WTC11 (cell line): ENCODE measurements at regions not wholly inside any gene's neighbourhood (a gene's known extent, or its start where the extent isn't known, plus 50 kb on each side); places are given as distances from the start of the nearest gene placed in this dataset.
"Not testable (repeated sequence)": the region's sequence is repeated elsewhere in the genome, so short reads cannot be mapped to it uniquely, and the experiment has no call there.

Experiments used
- ATAC-seq: fragments of 200-7000 bp; cut with Tn5 transposase; 2 replicates; pipeline ENCODE4 v1.10.0; 2021; ENCODE audit warnings: mild to moderate bottlenecking, moderate library complexity
- CTCF ChIA-PET: fragments of 300-600 bp; sonication (Branson Sonifier 250); formaldehyde crosslinking; loops from one replicate; lab custom pipeline; 2021; ENCODE audit warnings: antibody characterized with exemption; lab: Charles Lee
- POLR2A ChIA-PET: fragments of 350-600 bp; sonication (Branson Sonifier 250); formaldehyde crosslinking; loops from one replicate; lab custom pipeline; 2021; ENCODE audit warnings: antibody characterized with exemption; lab: Charles Lee
- DNase-seq: peaks from one replicate; pipeline ENCODE4 v3.0.0; 2021; ENCODE audit warnings: low spot score
- H3K27ac Mint-ChIP-seq: 2 replicates; pipeline ENCODE4 v1.8.0; 2021; ENCODE audit warnings: mixed read lengths
- H3K27me3 Mint-ChIP-seq: 2 replicates; pipeline ENCODE4 v1.8.0; 2021; ENCODE audit warnings: low read depth, mild to moderate bottlenecking, moderate library complexity, mixed read lengths
- H3K36me3 Mint-ChIP-seq: 2 replicates; pipeline ENCODE4 v1.8.0; 2021; ENCODE audit warnings: mixed read lengths
- H3K4me1 Mint-ChIP-seq: 2 replicates; pipeline ENCODE4 v1.8.0; 2022; ENCODE audit warnings: mixed read lengths
- H3K4me3 Mint-ChIP-seq: 2 replicates; pipeline ENCODE4 v1.8.0; 2021; ENCODE audit warnings: mild to moderate bottlenecking, moderate library complexity, mixed read lengths
- H3K9me3 Mint-ChIP-seq: 2 replicates; pipeline ENCODE4 v1.8.0; 2021; ENCODE audit warnings: mixed read lengths
- AFF4 ChIP-seq: sonication (generic); formaldehyde crosslinking; IDR thresholded peaks from 2 replicates; pipeline ENCODE4 v1.8.1; 2023; ENCODE audit warnings: mild to moderate bottlenecking, missing genetic modification reagents, borderline replicate concordance
- ATF1 ChIP-seq: sonication (generic); formaldehyde crosslinking; IDR thresholded peaks from 2 replicates; pipeline ENCODE4 v1.8.1; 2023; ENCODE audit warnings: mild to moderate bottlenecking, moderate library complexity, missing genetic modification reagents
- CDX4 ChIP-seq: fragments of 250-450 bp; sonication (Bioruptor Pico); IDR thresholded peaks from 2 replicates; pipeline ENCODE4 v1.9.0; 2021; ENCODE audit warnings: moderate library complexity, mild to moderate bottlenecking, inconsistent platforms, borderline replicate concordance
- CTCF ChIP-seq: fragments of 200-600 bp; IDR thresholded peaks from 2 replicates; pipeline ENCODE4 v1.8.0; 2022; ENCODE audit warnings: antibody characterized with exemption
- E2F4 ChIP-seq: sonication (generic); formaldehyde crosslinking; IDR thresholded peaks from 2 replicates; pipeline ENCODE4 v1.8.1; 2022; ENCODE audit warnings: low read depth, mild to moderate bottlenecking, moderate library complexity, missing genetic modification reagents, borderline replicate concordance
- EMX1 ChIP-seq: fragments of 250-450 bp; sonication (Bioruptor Pico); IDR thresholded peaks from 2 replicates; pipeline ENCODE4 v1.8.0; 2021; ENCODE audit warnings: mild to moderate bottlenecking
- ETV6 ChIP-seq: sonication (generic); formaldehyde crosslinking; IDR thresholded peaks from 2 replicates; pipeline ENCODE4 v1.8.1; 2022; ENCODE audit warnings: mild to moderate bottlenecking, missing genetic modification reagents
- FOXK1 ChIP-seq: sonication (generic); formaldehyde crosslinking; IDR thresholded peaks from 2 replicates; pipeline ENCODE4 v1.8.0; 2022; ENCODE audit warnings: mild to moderate bottlenecking, moderate library complexity, missing genetic modification reagents
- FOXP4 ChIP-seq: sonication (generic); formaldehyde crosslinking; IDR thresholded peaks from 2 replicates; pipeline ENCODE4 v1.8.0; 2022; ENCODE audit warnings: mild to moderate bottlenecking, missing genetic modification reagents
- HMGA2 ChIP-seq: fragments of 250-450 bp; sonication (Bioruptor Pico); IDR thresholded peaks from 2 replicates; pipeline ENCODE4 v1.4.0; 2021; ENCODE audit warnings: mild to moderate bottlenecking, moderate library complexity
- KAT7 ChIP-seq: sonication (generic); formaldehyde crosslinking; IDR thresholded peaks from 2 replicates; pipeline ENCODE4 v1.8.1; 2023; ENCODE audit warnings: missing genetic modification reagents, mild to moderate bottlenecking, borderline replicate concordance
- MLX ChIP-seq: sonication (generic); formaldehyde crosslinking; IDR thresholded peaks from 2 replicates; pipeline ENCODE4 v1.8.1; 2023; ENCODE audit warnings: mild to moderate bottlenecking, missing genetic modification reagents, moderate library complexity
- NFATC4 ChIP-seq: fragments of 250-450 bp; sonication (Bioruptor Pico); IDR thresholded peaks from 2 replicates; pipeline ENCODE4 v1.9.0; 2021; ENCODE audit warnings: mild to moderate bottlenecking
- NFE2L1 ChIP-seq: sonication (generic); formaldehyde crosslinking; IDR thresholded peaks from 2 replicates; pipeline ENCODE4 v1.8.1; 2023; ENCODE audit warnings: missing genetic modification reagents
- NR3C1 ChIP-seq: sonication (generic); formaldehyde crosslinking; conservative IDR thresholded peaks from 2 replicates; pipeline ENCODE4 v1.8.1; 2023; ENCODE audit warnings: low read depth, mild to moderate bottlenecking, missing genetic modification reagents
- SOX15 ChIP-seq: fragments of 250-450 bp; sonication (Bioruptor Pico); IDR thresholded peaks from 2 replicates; pipeline ENCODE4 v1.9.0; 2021; ENCODE audit warnings: mild to moderate bottlenecking
- SP1 ChIP-seq: sonication (generic); formaldehyde crosslinking; conservative IDR thresholded peaks from 2 replicates; pipeline ENCODE4 v1.8.1; 2022; ENCODE audit warnings: missing genetic modification reagents
- ZNF121 ChIP-seq: sonication (generic); formaldehyde crosslinking; IDR thresholded peaks from 2 replicates; pipeline ENCODE4 v1.8.0; 2023; ENCODE audit warnings: missing genetic modification reagents

GRCh38 chr1:94757931-94758330 is 62.2 kb upstream of the SLC44A3 start (continued):
- no peak for TF ChIP-seq AFF4
- no peak for TF ChIP-seq NFATC4 (CRISPR knock-in tag)

GRCh38 chr1:94755675-94756074 is 64.5 kb upstream of the SLC44A3 start:
- ChIA-PET CTCF (interaction anchor here (0.9 kb wide), 1 partner anchor 65 kb away, joined by 5 read pairs; no protein-coding TSS in a partner anchor), POLR2A (no interaction called here)
- Mint-ChIP-seq H3K4me3 (no peak overlapping the region), H3K27me3 (no peaks in the 10 kb centered on the region), H3K27ac (0 out of 2 replicates have a peak overlapping the region, but pooled peaks have one; percentile 27), H3K36me3 (peaks cover 7% of the 10 kb centered on the region; the same call in 1 of the 2 replicates), H3K9me3 (peaks cover 6% of the 10 kb centered on the region; the same call in 1 of the 2 replicates), H3K4me1 (peaks cover 30% of the 10 kb centered on the region)
- no peak for ATAC-seq
- TF ChIP-seq SOX15 (no peak), NFE2L1 (CRISPR knock-in tag) (peak; percentile 74; the same call in 1 of the 2 replicates), FOXK1 (CRISPR knock-in tag) (no peak)
- no peak for DNase-seq

- DNase-seq, H3K27ac Mint-ChIP-seq, ATAC-seq, POLR2A ChIA-PET, H3K36me3 Mint-ChIP-seq, H3K27me3 Mint-ChIP-seq, H3K4me3 Mint-ChIP-seq, H3K9me3 Mint-ChIP-seq: not testable (repeated sequence)
- peaks cover 30% of the 10 kb centered on the region for H3K4me1 Mint-ChIP-seq
- CTCF ChIA-PET, result interaction anchor here (0.9 kb wide), 1 partner anchor 65 kb away, joined by 5 read pairs; no protein-coding TSS in a partner anchor
These were observed 65.1 kb upstream of the SLC44A3 start for GRCh38 chr1:94755016-94755415.

- peaks cover 30% of the 10 kb centered on the region for H3K4me1 Mint-ChIP-seq
- peaks cover 14% of the 10 kb centered on the region for H3K9me3 Mint-ChIP-seq
- POLR2A ChIA-PET, result no interaction called here
- ATAC-seq (no peak), DNase-seq (no peak)
- peaks cover 10% of the 10 kb centered on the region for H3K36me3 Mint-ChIP-seq
- no peaks in the 10 kb centered on the region for H3K27me3 Mint-ChIP-seq
- H3K27ac Mint-ChIP-seq, result peak overlapping the region; percentile 0; the same call in 1 of the 2 replicates
- CTCF ChIA-PET, result interaction anchor here (1.6 kb wide), 1 partner anchor 62 kb away, joined by 7 read pairs; no protein-coding TSS in a partner anchor
- H3K4me3 Mint-ChIP-seq, result no peak overlapping the region
- TF ChIP-seq CDX4, result no peak
- no peak for TF ChIP-seq KAT7 (CRISPR knock-in tag)
- no peak for TF ChIP-seq ETV6 (CRISPR knock-in tag)
- TF ChIP-seq NR3C1 (CRISPR knock-in tag), result no peak
- no peak for TF ChIP-seq FOXP4 (CRISPR knock-in tag)
- TF ChIP-seq E2F4 (CRISPR knock-in tag), result no peak
- TF ChIP-seq MLX (CRISPR knock-in tag), result no peak
- no peak for TF ChIP-seq ATF1
- no peak for TF ChIP-seq HMGA2 (CRISPR knock-in tag)
- TF ChIP-seq CTCF, result no peak
- TF ChIP-seq ZNF121, result no peak
- TF ChIP-seq SP1 (CRISPR knock-in tag), result no peak
- no peak for TF ChIP-seq EMX1 (CRISPR knock-in tag)
These were observed 65.6 kb upstream of the SLC44A3 start for GRCh38 chr1:94754570-94754969.
